H7 (cell line): ENCODE measurements at regions not wholly inside any gene's neighbourhood (a gene's known extent, or its start where the extent isn't known, plus 50 kb on each side); places are given as distances from the start of the nearest gene placed in this dataset.
A peak's percentile ranks its signal among the peaks of the same experiment; 100 is the strongest.

Experiments used
- DNase-seq: peaks from one replicate; pipeline ENCODE4 v3.0.0; 2012
- H3K27me3 ChIP-seq: 2 replicates; pipeline ENCODE4 v1.6.0; 2011; ENCODE audit warnings: mild to moderate bottlenecking, low read length; ENCODE audit not compliant: control insufficient read depth, insufficient read depth
- H3K36me3 ChIP-seq: replicated peaks from 2 replicates; pipeline ENCODE4 v1.5.1; 2011; ENCODE audit warnings: low read length; ENCODE audit not compliant: control insufficient read depth, insufficient read depth
- H3K4me3 ChIP-seq: 2 replicates; pipeline ENCODE4 v1.5.1; 2011; ENCODE audit warnings: low read depth, mild to moderate bottlenecking, control low read depth, low read length, moderate library complexity; ENCODE audit not compliant: insufficient read depth

- H3K27me3 ChIP-seq, result no peaks in the 10 kb centered on the region
Measured at GRCh38 chr10:104505521-104506042, 135.5 kb upstream of the SORCS3 start.

GRCh38 chr10:104509981-104510380 lies 131.1 kb upstream of the SORCS3 start:
- no peaks in the 10 kb centered on the region for H3K27me3 ChIP-seq
- H3K36me3 ChIP-seq, result no peaks in the 10 kb centered on the region
- H3K4me3 ChIP-seq, result no peak overlapping the region
- no peak for DNase-seq

More at GRCh38 chr10:104505521-104506042, 135.5 kb upstream of the SORCS3 start:
- no peaks in the 10 kb centered on the region for H3K36me3 ChIP-seq
- DNase-seq, result peak; percentile 61
- H3K4me3 ChIP-seq, result no peak overlapping the region

GRCh38 chr10:104510644-104511043 lies 130.4 kb upstream of the SORCS3 start:
- DNase-seq, result no peak
- Histone ChIP-seq H3K27me3 (no peaks in the 10 kb centered on the region), H3K4me3 (no peak overlapping the region), H3K36me3 (no peaks in the 10 kb centered on the region)

- H3K4me3 ChIP-seq, result no peak overlapping the region
- H3K36me3 ChIP-seq, result no peaks in the 10 kb centered on the region
- no peak for DNase-seq
- H3K27me3 ChIP-seq, result no peaks in the 10 kb centered on the region
Measured at GRCh38 chr10:104512800-104513199, 128.3 kb upstream of the SORCS3 start.

GRCh38 chr10:104515678-104516199 lies 125.4 kb upstream of the SORCS3 start:
- Histone ChIP-seq H3K4me3 (no peak overlapping the region), H3K36me3 (no peaks in the 10 kb centered on the region), H3K27me3 (no peaks in the 10 kb centered on the region)
- DNase-seq, result peak; percentile 22

GRCh38 chr10:104516986-104517385 lies 124.1 kb upstream of the SORCS3 start:
- Histone ChIP-seq H3K4me3 (no peak overlapping the region), H3K36me3 (no peaks in the 10 kb centered on the region), H3K27me3 (no peaks in the 10 kb centered on the region)
- no peak for DNase-seq

DNA sequence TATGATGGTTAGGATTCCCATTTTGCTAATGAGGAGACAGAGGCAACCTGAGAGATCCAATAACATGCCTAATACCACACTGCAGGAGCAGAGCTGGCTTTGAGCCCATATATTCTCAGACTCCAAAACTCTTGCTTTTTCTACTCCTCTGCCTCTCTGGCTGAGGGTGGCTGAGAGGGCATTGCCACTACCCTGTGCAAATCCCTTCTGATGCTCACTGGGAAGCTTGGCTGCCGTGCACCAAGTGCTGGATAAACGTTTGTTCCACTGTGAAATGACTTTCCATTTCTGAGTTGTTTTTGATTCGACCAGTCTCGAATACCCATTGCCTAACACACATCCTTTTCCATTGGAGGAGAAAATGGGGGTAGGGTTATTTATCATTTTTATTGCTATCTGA lies 123.1 kb upstream of the SORCS3 start:
- no peak for DNase-seq
- no peaks in the 10 kb centered on the region for H3K36me3 ChIP-seq
- no peak overlapping the region for H3K4me3 ChIP-seq
- no peaks in the 10 kb centered on the region for H3K27me3 ChIP-seq

DNA sequence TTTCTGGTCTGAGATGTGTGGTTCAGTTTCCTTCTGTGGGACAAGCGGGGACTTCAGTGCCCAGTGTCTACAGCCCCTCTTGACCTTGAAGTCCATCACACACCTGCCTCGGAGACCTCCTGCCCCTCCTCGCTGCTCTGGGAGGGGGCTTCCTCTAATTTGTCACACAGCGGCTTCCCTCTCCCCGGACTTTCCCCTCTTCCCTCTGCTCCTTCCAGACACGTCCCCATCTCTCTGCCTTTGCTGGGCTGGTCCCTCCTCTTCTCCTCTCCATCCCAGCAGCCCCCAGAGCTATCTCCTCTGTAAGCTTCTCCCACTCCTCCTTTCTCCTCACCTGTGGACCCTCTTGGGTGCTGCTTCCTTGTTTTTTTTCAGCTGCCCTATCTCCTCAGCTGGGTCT lies 122.2 kb upstream of the SORCS3 start:
- Histone ChIP-seq H3K4me3 (no peak overlapping the region), H3K36me3 (no peaks in the 10 kb centered on the region), H3K27me3 (no peaks in the 10 kb centered on the region)
- DNase-seq, result no peak

DNA sequence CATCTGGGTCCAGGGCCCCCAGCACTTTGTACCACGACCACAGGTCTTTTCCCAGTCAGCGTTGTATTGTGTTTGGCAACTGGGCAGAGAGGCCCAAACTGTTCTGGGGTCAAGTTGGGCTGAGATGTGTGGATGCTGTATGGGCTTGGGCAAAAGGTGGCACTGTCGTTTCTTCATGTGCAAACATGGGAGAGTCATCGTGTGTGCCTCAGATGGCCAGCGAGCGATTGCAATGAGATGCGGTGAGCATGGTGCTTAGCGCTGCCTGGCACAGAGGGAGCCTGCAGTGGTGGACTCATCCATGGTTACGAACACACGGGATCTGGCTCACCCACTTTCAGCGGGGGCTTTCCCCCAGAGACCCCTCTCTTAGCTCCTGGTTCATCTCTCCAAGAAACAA lies 120.4 kb upstream of the SORCS3 start:
- H3K36me3 ChIP-seq, result no peaks in the 10 kb centered on the region
- no peak overlapping the region for H3K4me3 ChIP-seq
- DNase-seq, result no peak
- H3K27me3 ChIP-seq, result no peaks in the 10 kb centered on the region

- Histone ChIP-seq H3K36me3 (no peaks in the 10 kb centered on the region), H3K4me3 (no peak overlapping the region), H3K27me3 (no peaks in the 10 kb centered on the region)
- no peak for DNase-seq
Measured at GRCh38 chr10:104521901-104522694, 119.0 kb upstream of the SORCS3 start.

DNA sequence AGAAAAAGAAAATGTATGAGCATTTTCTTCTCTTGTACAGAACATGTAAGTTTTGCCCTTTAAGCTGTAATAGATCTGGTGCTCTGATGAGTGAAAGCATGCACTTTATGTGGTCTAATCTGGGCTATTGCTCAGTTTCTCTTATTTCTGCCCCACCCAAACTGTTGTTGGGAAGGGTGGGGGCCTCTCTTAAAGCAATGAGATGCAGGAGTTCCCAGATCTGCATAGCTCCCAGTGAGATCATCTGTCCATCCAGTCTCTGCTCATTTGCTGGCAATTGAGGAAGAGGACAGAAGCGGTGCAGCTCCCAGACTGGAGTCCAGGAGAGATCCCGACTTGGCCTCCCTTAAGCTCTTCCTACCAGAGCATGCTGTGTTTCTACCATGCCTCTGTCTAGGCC lies 114.9 kb upstream of the SORCS3 start:
- H3K4me3 ChIP-seq, result no peak overlapping the region
- DNase-seq, result no peak
- no peaks in the 10 kb centered on the region for H3K36me3 ChIP-seq
- H3K27me3 ChIP-seq, result no peaks in the 10 kb centered on the region

- Histone ChIP-seq H3K27me3 (no peaks in the 10 kb centered on the region), H3K36me3 (no peaks in the 10 kb centered on the region), H3K4me3 (no peak overlapping the region)
- DNase-seq, result no peak
Measured at GRCh38 chr10:104527013-104527412, 114.1 kb upstream of the SORCS3 start.

DNA sequence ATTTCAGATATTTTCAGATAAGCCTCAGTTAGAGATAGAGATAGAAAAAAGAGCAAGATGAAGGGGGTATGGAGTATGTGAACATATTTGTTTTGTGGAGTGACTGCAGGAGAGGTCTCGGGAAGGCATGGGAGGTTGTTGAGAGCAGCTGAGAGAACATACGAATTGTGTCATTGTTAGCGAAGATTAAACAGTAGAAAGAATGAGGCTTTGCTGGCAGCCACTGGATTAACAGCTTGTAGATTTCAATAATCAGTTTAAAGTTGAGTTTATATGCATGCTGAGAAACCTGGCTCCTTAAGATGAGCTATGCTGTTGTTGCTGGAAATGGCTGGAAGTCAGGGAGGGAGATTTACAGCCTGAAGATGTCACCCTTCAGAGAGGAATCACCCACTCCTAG lies 100.9 kb upstream of the SORCS3 start:
- DNase-seq, result no peak
- no peaks in the 10 kb centered on the region for H3K36me3 ChIP-seq
- no peak overlapping the region for H3K4me3 ChIP-seq
- no peaks in the 10 kb centered on the region; the same call in 1 of the 2 replicates for H3K27me3 ChIP-seq

GRCh38 chr10:104541820-104542219 lies 99.3 kb upstream of the SORCS3 start:
- Histone ChIP-seq H3K4me3 (no peak overlapping the region), H3K27me3 (no peaks in the 10 kb centered on the region; the same call in 1 of the 2 replicates), H3K36me3 (no peaks in the 10 kb centered on the region)
- DNase-seq, result no peak

DNA sequence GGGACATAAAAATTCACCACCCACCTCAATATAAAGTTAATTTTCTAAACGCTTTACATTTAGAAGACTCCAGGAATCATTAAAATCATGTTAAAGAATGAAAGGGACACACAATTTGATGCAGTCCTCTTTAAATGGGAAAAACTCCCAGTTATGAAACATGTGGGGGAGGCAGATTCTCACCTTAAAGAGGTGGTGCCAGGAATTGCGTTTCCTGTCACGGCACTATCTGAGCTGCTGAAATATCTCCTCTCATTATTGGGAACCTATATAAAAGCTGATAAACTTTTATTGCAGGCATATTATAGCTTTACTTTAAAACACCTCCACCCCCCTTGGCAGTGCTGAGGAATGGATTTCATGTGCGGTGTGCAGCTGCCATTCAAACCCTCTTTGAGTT lies 94.8 kb upstream of the SORCS3 start:
- Histone ChIP-seq H3K27me3 (no peaks in the 10 kb centered on the region; the same call in 1 of the 2 replicates), H3K4me3 (no peak overlapping the region), H3K36me3 (no peaks in the 10 kb centered on the region)
- no peak for DNase-seq
